IMR-90 (cell line): ENCODE measurements at regions not wholly inside any gene's neighbourhood (a gene's known extent, or its start where the extent isn't known, plus 50 kb on each side); places are given as distances from the start of the nearest gene placed in this dataset.

Source experiments
- ATAC-seq: fragments of 200-7000 bp; cut with Tn5 transposase; 2 replicates; pipeline ENCODE4 v1.9.1; 2020; ENCODE audit warnings: low read depth, mild to moderate bottlenecking, moderate library complexity
- BruUV-seq: library from RNA; stranded (reverse); fragments of 400-500 nt; replicated peaks from 2 replicates; lab custom pipeline; 2021; lab: Mats Ljungman, UMichigan
- CTCF ChIA-PET: fragments of 300-600 bp; formaldehyde crosslinking; extraction: SDS; loops from one replicate; lab custom pipeline; 2021; ENCODE audit warnings: antibody characterized with exemption; lab: Yijun Ruan, JAX
- POLR2A ChIA-PET: fragments of 300-600 bp; sonication (Branson Sonifier 250); formaldehyde crosslinking; loops from one replicate; lab custom pipeline; 2022; ENCODE audit warnings: antibody characterized with exemption; ENCODE audit not compliant: unreplicated experiment; lab: Charles Lee
- DNase-seq: peaks from one replicate; pipeline ENCODE4 v3.0.0; 2013
- H2AFZ ChIP-seq: replicated peaks from 2 replicates; pipeline ENCODE3; 2013; ENCODE audit warnings: low read length, mild to moderate bottlenecking; ENCODE audit not compliant: poor library complexity
- H2AK5ac ChIP-seq: 2 replicates; pipeline ENCODE4 v1.6.1; 2013; ENCODE audit warnings: low read depth, low read length, inconsistent platforms
- H2AK9ac ChIP-seq: replicated peaks from 2 replicates; pipeline ENCODE3; 2013; ENCODE audit warnings: mild to moderate bottlenecking, low read depth, low read length, moderate library complexity; ENCODE audit not compliant: poor library complexity
- H2BK120ac ChIP-seq: 2 replicates; pipeline ENCODE4 v1.6.1; 2013; ENCODE audit warnings: low read depth, low read length, inconsistent platforms
- H2BK15ac ChIP-seq: 3 replicates; pipeline ENCODE4 v1.6.1; 2013; ENCODE audit warnings: low read depth, low read length, inconsistent platforms
- H2BK20ac ChIP-seq: 2 replicates; pipeline ENCODE4 v1.6.1; 2013; ENCODE audit warnings: low read depth, mild to moderate bottlenecking, inconsistent platforms, low read length, moderate library complexity
- H2BK5ac ChIP-seq: 2 replicates; pipeline ENCODE4 v1.6.1; 2013; ENCODE audit warnings: mild to moderate bottlenecking, low read depth, low read length, inconsistent platforms; ENCODE audit not compliant: poor library complexity, severe bottlenecking
- H3K14ac ChIP-seq: replicated peaks from 2 replicates; pipeline ENCODE4 v1.6.1; 2013; ENCODE audit warnings: low read depth, low read length, inconsistent platforms
- H3K18ac ChIP-seq: 2 replicates; pipeline ENCODE4 v1.6.1; 2013; ENCODE audit warnings: low read depth, low read length, control low read depth
- H3K23ac ChIP-seq: 2 replicates; pipeline ENCODE4 v1.6.1; 2013; ENCODE audit warnings: low read depth, low read length, inconsistent platforms
- H3K27ac ChIP-seq: 2 replicates; pipeline ENCODE4 v1.5.1; 2013; ENCODE audit warnings: mild to moderate bottlenecking, control low read depth, low read length; ENCODE audit not compliant: insufficient read depth
- H3K27me3 ChIP-seq: 2 replicates; pipeline ENCODE4 v1.6.1; 2013; ENCODE audit warnings: low read length; ENCODE audit not compliant: control insufficient read depth, insufficient read depth
- H3K36me3 ChIP-seq: 2 replicates; pipeline ENCODE4 v1.6.1; 2013; ENCODE audit warnings: low read length, mixed read lengths; ENCODE audit not compliant: control insufficient read depth, insufficient read depth
- H3K4ac ChIP-seq: 2 replicates; pipeline ENCODE4 v1.6.1; 2013; ENCODE audit warnings: low read depth, low read length, inconsistent platforms
- H3K4me1 ChIP-seq: 2 replicates; pipeline ENCODE4 v1.6.1; 2013; ENCODE audit warnings: low read length, mixed read lengths; ENCODE audit not compliant: control insufficient read depth, insufficient read depth
- H3K4me2 ChIP-seq: 2 replicates; pipeline ENCODE4 v1.6.1; 2013; ENCODE audit warnings: low read depth, mild to moderate bottlenecking, control low read depth, low read length, moderate library complexity
- H3K4me3 ChIP-seq: 2 replicates; pipeline ENCODE4 v1.5.1; 2013; ENCODE audit warnings: low read depth, mild to moderate bottlenecking, control low read depth, low read length, moderate library complexity; ENCODE audit not compliant: insufficient read depth
- H3K56ac ChIP-seq: 2 replicates; pipeline ENCODE4 v1.6.1; 2013; ENCODE audit warnings: low read length, inconsistent platforms; ENCODE audit not compliant: insufficient read depth; ENCODE audit errors: extremely low read depth
- H3K79me1 ChIP-seq, 2 experiments: 2 replicates each; pipeline ENCODE4 v1.6.1; 2013; ENCODE audit warnings: low read length in 2 of 2, inconsistent platforms in 1 of 2, low read depth in 1 of 2
- H3K9ac ChIP-seq: 2 replicates; pipeline ENCODE4 v1.6.1; 2013; ENCODE audit warnings: low read depth, low read length, control low read depth
- H3K9me1 ChIP-seq: 2 replicates; pipeline ENCODE4 v1.6.1; 2013; ENCODE audit warnings: low read length, inconsistent platforms; ENCODE audit not compliant: insufficient read depth
- H3K9me3 ChIP-seq: 2 replicates; pipeline ENCODE4 v1.6.1; 2013; ENCODE audit warnings: low read length; ENCODE audit not compliant: control insufficient read depth, insufficient read depth
- H4K20me1 ChIP-seq: 2 replicates; pipeline ENCODE4 v1.6.1; 2013; ENCODE audit warnings: low read length, inconsistent platforms; ENCODE audit not compliant: insufficient read depth
- H4K5ac ChIP-seq: 2 replicates; pipeline ENCODE4 v1.6.1; 2013; ENCODE audit warnings: mild to moderate bottlenecking, low read depth, low read length, control low read depth
- H4K8ac ChIP-seq, 2 experiments: 2 replicates each; pipeline ENCODE4 v1.6.1; 2013; ENCODE audit warnings: low read depth in 2 of 2, low read length in 2 of 2, control low read depth in 1 of 2, inconsistent platforms in 1 of 2
- H4K91ac ChIP-seq: 2 replicates; pipeline ENCODE4 v1.6.1; 2013; ENCODE audit warnings: low read depth, low read length, inconsistent platforms; ENCODE audit not compliant: insufficient read depth
- CEBPB ChIP-seq: IDR thresholded peaks from 2 replicates; pipeline ENCODE4 v1.6.1; 2012; ENCODE audit warnings: low read depth, low read length, improper control_type of control experiment
- CHD1 ChIP-seq: IDR thresholded peaks from 2 replicates; pipeline ENCODE4 v1.6.1; 2012; ENCODE audit warnings: low read depth, low read length, improper control_type of control experiment
- CTCF ChIP-seq: conservative IDR thresholded peaks from 2 replicates; pipeline ENCODE4 v1.5.1; 2012; ENCODE audit warnings: mild to moderate bottlenecking, low read depth, low read length, improper control_type of control experiment
- ELK1 ChIP-seq: fragments of 150-350 bp; IDR thresholded peaks from 2 replicates; pipeline ENCODE4 v1.6.1; 2016; ENCODE audit warnings: low read depth, mild to moderate bottlenecking, low read length, moderate library complexity, borderline replicate concordance
- MAFK ChIP-seq: IDR thresholded peaks from 2 replicates; pipeline ENCODE4 v1.6.1; 2012; ENCODE audit warnings: low read depth, low read length, improper control_type of control experiment
- MAZ ChIP-seq: IDR thresholded peaks from 2 replicates; pipeline ENCODE4 v1.6.1; 2012; ENCODE audit warnings: low read depth, mild to moderate bottlenecking, low read length, improper control_type of control experiment, moderate library complexity, borderline replicate concordance
- MXI1 ChIP-seq: IDR thresholded peaks from 2 replicates; pipeline ENCODE4 v1.6.1; 2012; ENCODE audit warnings: low read depth, mild to moderate bottlenecking, low read length, moderate library complexity, borderline replicate concordance
- NFE2L2 ChIP-seq: fragments of 150-350 bp; IDR thresholded peaks from 2 replicates; pipeline ENCODE4 v1.6.1; 2016; ENCODE audit warnings: low read depth, mild to moderate bottlenecking, low read length
- RCOR1 ChIP-seq: IDR thresholded peaks from 2 replicates; pipeline ENCODE4 v1.6.1; 2012; ENCODE audit warnings: mild to moderate bottlenecking, low read length, improper control_type of control experiment; ENCODE audit not compliant: insufficient replicate concordance
- RFX5 ChIP-seq: IDR thresholded peaks from 2 replicates; pipeline ENCODE4 v1.8.0; 2012; ENCODE audit warnings: low read depth, mild to moderate bottlenecking, low read length, moderate library complexity
- SMC3 ChIP-seq: fragments of 150-350 bp; IDR thresholded peaks from 2 replicates; pipeline ENCODE4 v1.6.1; 2016; ENCODE audit warnings: low read depth, mild to moderate bottlenecking, antibody characterized with exemption, low read length, moderate library complexity
- WGBS, 2 experiments: methylation state at CpG; one replicate each; pipeline versions ENCODE4 v1.1.5 to v1.1.7; 2013; ENCODE audit warnings: missing lambda C conversion rate in 2 of 2; ENCODE audit not compliant: insufficient read length in 1 of 2; ENCODE audit errors: extremely low coverage in 2 of 2; 5-methylcytosine and 5-hydroxymethylcytosine counted together
- dilution Hi-C: fragments of 300-500 bp; cut with HindIII; formaldehyde crosslinking; loops from one replicate; pipeline ENCODE4 v1.14.3; 2018; ENCODE audit warnings: low sequenced_read_pairs; ENCODE audit not compliant: unreplicated experiment
- in situ Hi-C: fragments of 300-500 bp; cut with MboI; formaldehyde crosslinking; loops from 3 replicates; pipeline ENCODE4 v1.14.3; 2019; ENCODE audit warnings: low sequenced_read_pairs, inconsistent platforms, mixed read lengths
- intact Hi-C: fragments of 100-400 bp; cut with micrococcal nuclease; formaldehyde crosslinking; loops from 2 replicates; pipeline ENCODE4 v1.10.0; 2022

GRCh38 chr3:154614601-154615000, 184.6 kb upstream of the GPR149 start:
- dilution Hi-C loops (no loop called here), in situ Hi-C loops (no loop called here), intact Hi-C loops (no loop called here)
- Histone ChIP-seq H3K9me1 (no peaks in the 10 kb centered on the region), H3K14ac (no peak overlapping the region), H3K27ac (no peak overlapping the region), H3K27me3 (no peaks in the 10 kb centered on the region), H3K4ac (no peak overlapping the region), H3K36me3 (no peaks in the 10 kb centered on the region), H3K4me2 (no peak overlapping the region), H3K4me1 (no peaks in the 10 kb centered on the region), H2BK5ac (no peak overlapping the region), H3K18ac (no peak overlapping the region), H3K79me1 (no peaks in the 10 kb centered on the region), H2AK9ac (no peak overlapping the region), H3K23ac (no peak overlapping the region), H3K56ac (no peak overlapping the region), H2AK5ac (no peak overlapping the region), H4K5ac (no peak overlapping the region), H2AFZ (no peak overlapping the region), H4K91ac (no peak overlapping the region), H2BK15ac (no peak overlapping the region), H4K20me1 (no peaks in the 10 kb centered on the region), H3K9ac (no peak overlapping the region), H3K4me3 (no peak overlapping the region), H4K8ac (no peak overlapping the region), H2BK120ac (no peak overlapping the region), H3K9me3 (peaks cover 7% of the 10 kb centered on the region), H2BK20ac (no peak overlapping the region)
- no CpG with 5 or more reads among the region's 3 CpGs for WGBS, 2 experiments
- ATAC-seq (no peak), DNase-seq (no peak)
- ChIA-PET CTCF (no interaction called here), POLR2A (no interaction called here)
- BruUV-seq, result no TSS peak
- TF ChIP-seq ELK1 (no peak), CHD1 (no peak), CEBPB (no peak), SMC3 (no peak), MXI1 (no peak), MAFK (no peak), RCOR1 (no peak), RFX5 (no peak), MAZ (no peak), NFE2L2 (no peak), CTCF (no peak)
